Rectal smooth muscle tissue (tissue), 1 donor: ENCODE measurements at regions not wholly inside any gene's neighbourhood (a gene's known extent, or its start where the extent isn't known, plus 50 kb on each side); places are given as distances from the start of the nearest gene placed in this dataset.

Source experiments
- H3K27ac ChIP-seq: one replicate; pipeline ENCODE4 v1.7.0; 2013; ENCODE audit warnings: low read depth, low read length, inconsistent platforms
- H3K27me3 ChIP-seq: one replicate; pipeline ENCODE4 v1.7.0; 2013; ENCODE audit warnings: low read length; ENCODE audit not compliant: control insufficient read depth, insufficient read depth
- H3K36me3 ChIP-seq: one replicate; pipeline ENCODE4 v1.7.0; 2013; ENCODE audit warnings: low read length; ENCODE audit not compliant: control insufficient read depth, insufficient read depth
- H3K4me1 ChIP-seq: one replicate; pipeline ENCODE4 v1.7.0; 2013; ENCODE audit warnings: low read length; ENCODE audit not compliant: control insufficient read depth, insufficient read depth
- H3K4me3 ChIP-seq: one replicate; pipeline ENCODE4 v1.7.0; 2013; ENCODE audit warnings: low read length
- H3K9ac ChIP-seq: one replicate; pipeline ENCODE4 v1.7.0; 2013; ENCODE audit warnings: low read length

DNA sequence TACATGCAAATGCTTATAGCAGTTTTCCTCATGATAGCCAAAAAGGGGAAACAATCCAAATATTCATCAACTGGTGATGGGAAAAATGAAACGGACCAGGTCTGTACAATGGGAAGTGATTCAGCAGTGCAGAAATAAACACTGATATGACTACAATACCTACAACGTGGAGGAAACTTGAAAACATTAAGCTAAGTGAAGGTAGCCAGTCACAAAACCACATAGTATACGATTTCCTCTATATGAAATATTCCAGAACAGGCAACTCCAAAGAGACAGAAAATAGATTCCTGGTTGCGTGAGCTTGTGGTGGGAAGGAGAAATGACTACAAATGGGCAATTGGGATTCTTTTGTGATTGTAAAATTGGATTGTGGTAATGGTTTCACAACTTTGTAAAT, 263.1 kb upstream of the PITRM1 start:
- Histone ChIP-seq H3K27ac (no peak overlapping the region), H3K4me1 (peaks cover 6% of the 10 kb centered on the region), H3K9ac (no peak overlapping the region), H3K27me3 (no peaks in the 10 kb centered on the region), H3K4me3 (no peak overlapping the region), H3K36me3 (no peaks in the 10 kb centered on the region)

DNA sequence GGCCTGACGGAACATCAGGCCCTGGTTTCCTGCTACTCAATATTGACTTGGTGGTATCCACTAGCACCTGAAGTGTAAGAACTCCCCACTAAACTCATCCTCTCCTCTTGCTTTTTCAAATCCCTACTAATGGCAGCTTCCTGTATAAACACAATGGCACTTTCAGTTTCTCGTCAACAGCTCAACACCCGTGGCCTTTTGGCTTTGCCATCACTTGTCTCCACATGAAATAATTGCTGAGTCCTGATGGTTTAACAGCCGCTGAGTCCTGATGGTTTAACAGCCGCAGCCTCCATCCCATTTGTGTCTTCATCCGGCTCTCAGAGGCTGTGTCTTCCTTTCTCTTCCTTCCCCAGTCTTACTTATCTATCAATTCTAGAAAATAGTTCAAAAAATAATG, 261.4 kb upstream of the PITRM1 start:
- Histone ChIP-seq H3K27me3 (no peaks in the 10 kb centered on the region), H3K27ac (no peak overlapping the region), H3K9ac (no peak overlapping the region)

DNA sequence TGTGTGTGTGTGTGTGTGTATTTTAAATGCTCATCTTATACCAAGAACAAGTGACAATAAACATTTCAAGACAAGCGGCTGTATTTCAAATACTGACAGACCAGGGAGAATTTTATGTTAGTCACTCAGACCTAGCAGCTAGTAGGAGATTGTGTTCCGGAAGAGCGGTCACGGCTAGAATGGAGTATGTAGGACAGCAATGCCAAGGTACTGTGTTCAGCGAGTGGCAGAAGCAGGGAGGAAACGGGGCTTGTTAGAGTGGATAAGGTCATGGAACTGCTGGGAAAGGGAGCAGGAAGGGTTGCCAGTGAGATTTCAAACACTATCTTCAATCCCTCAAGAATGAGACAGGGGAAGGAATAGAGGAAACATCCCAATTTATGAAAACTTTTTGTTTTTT, 260.5 kb upstream of the PITRM1 start:
- Histone ChIP-seq H3K4me3 (no peak overlapping the region), H3K36me3 (no peaks in the 10 kb centered on the region), H3K27me3 (no peaks in the 10 kb centered on the region), H3K9ac (no peak overlapping the region), H3K4me1 (peaks cover 6% of the 10 kb centered on the region), H3K27ac (no peak overlapping the region)

More for the DNA sequence above, 261.4 kb upstream of the PITRM1 start:
- Histone ChIP-seq H3K4me3 (no peak overlapping the region), H3K36me3 (no peaks in the 10 kb centered on the region), H3K4me1 (peaks cover 6% of the 10 kb centered on the region)

DNA sequence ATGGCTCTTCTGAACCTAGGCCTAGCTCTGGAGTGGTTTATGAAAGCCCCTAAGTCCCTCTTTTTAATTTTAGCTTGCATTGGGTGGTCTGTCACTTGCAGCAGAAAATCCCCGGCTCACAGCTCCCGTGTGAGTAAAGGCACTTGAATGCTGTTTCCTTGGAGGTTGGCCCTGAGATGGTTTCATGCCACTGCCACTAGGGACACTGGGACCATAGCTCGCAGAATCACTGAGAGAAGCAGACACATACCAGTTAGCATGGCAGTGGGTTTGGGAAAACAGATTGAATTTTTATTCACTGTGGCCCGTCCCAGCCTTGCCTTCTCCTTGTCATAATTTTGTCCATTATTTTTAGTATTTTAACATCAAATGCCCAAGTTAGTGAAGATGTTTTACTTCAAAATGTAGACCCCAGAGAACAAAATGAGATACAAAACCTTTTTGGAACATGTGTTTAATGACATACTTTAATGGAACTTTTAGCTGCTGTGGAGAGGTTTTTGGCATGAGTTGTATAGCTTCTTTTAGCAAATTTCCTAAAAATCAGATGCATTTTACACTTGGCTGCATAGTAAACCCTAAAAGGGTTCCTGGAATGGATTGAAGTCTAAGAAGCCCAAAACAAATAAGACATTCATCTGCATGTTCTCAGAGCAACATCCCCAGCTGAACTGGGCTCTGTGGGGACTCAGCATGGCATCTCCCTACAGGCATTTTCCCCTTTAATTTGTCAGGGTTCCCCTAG, 259.7 kb upstream of the PITRM1 start:
- Histone ChIP-seq H3K4me3 (no peak overlapping the region), H3K27ac (no peak overlapping the region), H3K9ac (no peak overlapping the region), H3K36me3 (no peaks in the 10 kb centered on the region), H3K4me1 (peaks cover 13% of the 10 kb centered on the region), H3K27me3 (no peaks in the 10 kb centered on the region)

DNA sequence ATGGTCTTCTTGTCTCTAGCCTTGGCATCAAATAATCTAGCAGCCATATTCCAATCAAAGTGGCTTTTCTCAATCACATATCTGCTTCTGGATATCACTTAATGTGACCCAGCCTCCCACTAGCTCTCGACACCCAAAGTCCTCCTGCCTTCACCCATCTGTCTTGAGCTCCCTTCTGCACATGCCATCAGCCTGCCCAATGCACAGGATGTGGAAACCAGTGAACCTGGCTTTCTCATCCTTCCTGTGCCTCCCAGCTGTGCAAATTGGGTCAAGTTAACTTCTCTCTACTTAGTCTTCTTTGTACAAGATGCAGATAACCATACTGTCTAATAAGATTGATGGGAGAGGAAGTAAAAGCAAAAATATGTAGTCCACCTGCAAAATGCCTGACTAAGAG, 257.9 kb upstream of the PITRM1 start:
- Histone ChIP-seq H3K27me3 (no peaks in the 10 kb centered on the region), H3K27ac (no peak overlapping the region), H3K9ac (no peak overlapping the region), H3K4me3 (no peak overlapping the region), H3K4me1 (peaks cover 9% of the 10 kb centered on the region), H3K36me3 (no peaks in the 10 kb centered on the region)

DNA sequence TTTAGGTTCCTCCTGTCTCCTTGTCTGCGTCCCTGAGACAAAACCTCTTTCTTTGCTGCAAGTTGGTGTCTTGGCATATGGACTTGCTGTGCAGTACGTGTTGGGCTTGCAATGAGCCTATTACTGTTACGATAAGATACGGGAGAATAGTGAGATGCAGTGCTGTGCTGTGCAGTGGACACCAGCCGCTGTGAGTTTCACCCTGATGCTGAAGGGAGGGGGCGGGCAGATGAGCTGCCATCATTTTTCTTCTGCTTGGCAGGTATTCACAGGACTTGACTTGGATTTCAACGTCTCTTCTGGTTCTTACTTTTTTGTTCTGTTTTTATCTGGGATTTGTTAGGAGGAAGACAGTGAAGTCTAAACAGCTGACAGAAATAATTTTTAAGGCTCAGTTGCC, 257.1 kb upstream of the PITRM1 start:
- Histone ChIP-seq H3K27ac (no peak overlapping the region), H3K4me1 (peaks cover 9% of the 10 kb centered on the region), H3K36me3 (no peaks in the 10 kb centered on the region)

DNA sequence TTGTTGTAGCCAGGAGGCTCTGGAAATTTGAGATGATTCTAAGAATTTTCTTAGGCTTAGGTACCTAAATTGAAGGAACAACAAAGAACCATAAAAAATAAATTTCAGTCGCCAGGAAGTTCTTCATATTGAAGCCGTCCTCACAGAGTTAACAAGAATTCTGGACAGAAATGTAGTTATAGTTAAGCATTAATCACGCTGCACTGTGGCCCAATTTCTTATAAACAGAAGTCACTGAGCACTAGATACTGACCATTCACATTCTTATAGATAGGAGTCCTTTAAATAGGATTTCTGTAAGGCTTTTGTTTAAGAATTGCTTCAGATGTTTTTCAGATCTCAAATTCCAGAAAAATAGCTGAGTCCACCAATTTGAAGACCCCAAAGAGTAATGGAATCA, 256.2 kb upstream of the PITRM1 start:
- Histone ChIP-seq H3K4me1 (peaks cover 9% of the 10 kb centered on the region), H3K27me3 (no peaks in the 10 kb centered on the region), H3K27ac (no peak overlapping the region), H3K9ac (no peak overlapping the region), H3K36me3 (no peaks in the 10 kb centered on the region), H3K4me3 (no peak overlapping the region)

More for the DNA sequence above, 257.1 kb upstream of the PITRM1 start:
- H3K27me3 ChIP-seq, result no peaks in the 10 kb centered on the region
- no peak overlapping the region for H3K4me3 ChIP-seq
- H3K9ac ChIP-seq, result no peak overlapping the region

DNA sequence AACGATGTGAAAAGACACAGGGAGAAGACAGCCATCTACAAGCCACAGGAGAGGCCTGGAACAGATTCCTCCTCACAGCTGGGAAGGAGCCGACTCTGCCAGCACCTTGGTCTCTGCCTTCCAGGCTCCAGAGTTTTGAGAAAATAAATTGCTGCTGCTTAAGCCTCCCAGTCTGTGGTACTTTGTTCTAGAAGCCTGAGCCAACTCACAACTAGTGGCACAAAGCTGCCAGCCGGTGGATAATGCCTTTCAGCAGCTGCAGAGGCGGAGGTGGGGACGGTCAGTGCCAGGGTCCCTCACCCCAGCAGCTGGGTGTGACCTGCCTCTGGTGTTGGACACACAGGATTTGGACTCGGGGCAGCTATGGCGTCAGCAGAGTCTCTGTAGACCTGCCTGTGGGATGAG, 255.4 kb upstream of the PITRM1 start:
- no peak overlapping the region for H3K9ac ChIP-seq
- H3K36me3 ChIP-seq, result no peaks in the 10 kb centered on the region
- H3K4me3 ChIP-seq, result no peak overlapping the region
- H3K4me1 ChIP-seq, result peaks cover 9% of the 10 kb centered on the region
- H3K27me3 ChIP-seq, result no peaks in the 10 kb centered on the region
- peak overlapping the region; percentile 48 for H3K27ac ChIP-seq

DNA sequence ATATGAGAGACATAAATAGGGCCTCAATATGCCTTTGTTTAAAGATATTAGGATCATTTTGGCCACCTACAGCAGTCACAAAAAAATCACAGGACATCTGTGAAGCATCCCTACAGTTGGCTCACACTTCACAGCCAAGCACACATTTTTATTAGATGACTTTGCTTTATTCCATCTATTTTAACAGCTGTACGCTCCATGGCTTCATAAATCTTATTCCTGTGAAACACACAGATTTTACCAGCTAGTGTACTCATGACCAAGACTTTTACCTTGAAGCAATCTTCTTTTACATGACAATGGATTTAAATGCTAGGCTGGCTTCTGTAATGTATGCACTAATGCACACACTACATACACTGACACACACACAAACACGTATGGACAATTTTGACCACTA, 254.8 kb upstream of the PITRM1 start:
- Histone ChIP-seq H3K27me3 (no peaks in the 10 kb centered on the region), H3K27ac (peak overlapping the region; percentile 48), H3K4me1 (peaks cover 9% of the 10 kb centered on the region), H3K36me3 (no peaks in the 10 kb centered on the region), H3K9ac (no peak overlapping the region), H3K4me3 (no peak overlapping the region)

DNA sequence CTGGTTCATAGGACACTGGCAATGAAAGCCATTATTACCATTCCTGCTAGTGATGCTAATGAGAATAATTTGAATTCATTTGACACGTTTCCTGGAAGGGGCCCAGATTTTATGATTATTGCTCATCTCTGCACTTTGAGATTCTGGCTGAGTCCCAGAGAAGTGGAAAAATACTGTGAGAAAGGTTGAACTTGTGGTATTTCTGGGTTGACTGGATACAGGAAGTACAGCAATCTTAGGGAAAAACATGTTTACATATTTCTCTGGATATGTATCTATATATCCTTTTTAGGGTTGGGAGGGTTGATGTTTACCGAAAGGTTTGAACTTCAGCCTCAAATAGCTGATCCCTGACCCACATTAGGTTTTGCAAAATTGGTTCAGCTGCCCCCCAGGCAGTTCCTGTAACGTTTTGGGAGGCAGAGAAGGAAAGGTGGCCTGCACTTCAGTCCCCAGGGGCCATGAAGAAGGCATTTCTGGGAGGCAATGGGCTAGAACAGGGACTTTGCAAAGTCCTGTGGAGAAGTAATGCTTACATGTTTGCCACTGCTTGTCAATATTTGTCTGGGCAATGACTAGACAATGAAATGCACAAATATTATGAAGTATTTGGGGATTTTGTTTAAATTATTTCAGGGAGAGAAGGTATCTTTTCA, 253.7 kb upstream of the PITRM1 start:
- Histone ChIP-seq H3K27me3 (no peaks in the 10 kb centered on the region), H3K4me3 (no peak overlapping the region), H3K27ac (no peak overlapping the region), H3K9ac (no peak overlapping the region), H3K4me1 (peaks cover 9% of the 10 kb centered on the region), H3K36me3 (no peaks in the 10 kb centered on the region)

DNA sequence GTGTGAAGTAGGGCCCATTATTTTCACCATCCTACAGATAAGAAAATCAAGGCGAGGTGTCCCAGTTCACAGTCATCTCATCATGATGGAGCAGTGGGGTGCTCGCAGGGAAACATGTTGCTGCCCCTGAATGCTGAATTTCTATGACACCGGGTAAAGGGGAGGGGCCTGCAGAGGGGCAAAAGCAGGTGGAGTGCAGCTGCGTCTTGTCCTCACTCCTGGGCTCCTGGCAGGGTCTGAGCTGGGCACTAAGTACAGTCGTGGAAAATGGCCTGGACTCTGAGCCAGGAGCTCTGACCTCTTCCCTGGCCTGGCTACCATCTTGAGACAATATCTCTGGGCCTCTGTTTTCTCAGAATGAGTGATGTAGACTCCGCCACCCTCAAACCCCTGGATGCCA, 253.1 kb upstream of the PITRM1 start:
- no peak overlapping the region for H3K4me3 ChIP-seq
- no peak overlapping the region for H3K9ac ChIP-seq
- no peaks in the 10 kb centered on the region for H3K36me3 ChIP-seq
- no peak overlapping the region for H3K27ac ChIP-seq
- peaks cover under 1% of the 10 kb centered on the region for H3K27me3 ChIP-seq
- peaks cover 9% of the 10 kb centered on the region for H3K4me1 ChIP-seq

DNA sequence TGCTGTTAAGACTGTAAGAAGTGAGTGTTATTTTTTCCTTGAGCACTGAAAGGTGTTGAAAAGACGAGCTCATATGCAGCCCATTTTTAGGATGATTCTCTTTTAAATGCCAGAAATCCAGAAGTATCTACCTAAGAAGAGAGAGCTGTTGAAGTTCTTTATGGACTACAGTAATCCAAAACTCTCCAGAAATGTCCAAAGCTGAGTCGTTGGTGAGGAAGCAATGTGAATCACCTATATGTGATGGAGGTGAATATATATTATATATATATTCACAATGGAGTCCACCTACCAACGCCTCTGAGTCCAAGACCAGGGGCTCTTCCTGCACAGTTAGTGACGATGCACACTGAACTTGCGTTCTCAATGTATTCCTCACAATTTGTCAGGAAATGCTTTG, 252.7 kb upstream of the PITRM1 start:
- H3K4me1 ChIP-seq, result peaks cover 9% of the 10 kb centered on the region
- H3K4me3 ChIP-seq, result no peak overlapping the region
- no peak overlapping the region for H3K27ac ChIP-seq

More for the DNA sequence above, 252.7 kb upstream of the PITRM1 start:
- Histone ChIP-seq H3K27me3 (peaks cover 5% of the 10 kb centered on the region), H3K9ac (no peak overlapping the region), H3K36me3 (no peaks in the 10 kb centered on the region)
